GM12864 (cell line): ENCODE measurements at regions not wholly inside any gene's neighbourhood (a gene's known extent, or its start where the extent isn't known, plus 50 kb on each side); places are given as distances from the start of the nearest gene placed in this dataset.

Experiments
- DNase-seq: peaks from one replicate; pipeline ENCODE4 v3.0.0-alpha.2; 2011; ENCODE audit warnings: low read depth
- H3K4me3 ChIP-seq: 2 replicates; pipeline ENCODE4 v1.5.1; 2011; ENCODE audit warnings: mild to moderate bottlenecking, low read depth, low read length, control low read depth
- TF ChIP-seq, protein P1 (sequence below): IDR thresholded peaks from 2 replicates; pipeline ENCODE4 v1.5.1; 2011; ENCODE audit warnings: low read depth, mild to moderate bottlenecking, moderate library complexity, low read length, control low read depth, inconsistent platforms; ENCODE audit errors: missing control alignments

DNA sequence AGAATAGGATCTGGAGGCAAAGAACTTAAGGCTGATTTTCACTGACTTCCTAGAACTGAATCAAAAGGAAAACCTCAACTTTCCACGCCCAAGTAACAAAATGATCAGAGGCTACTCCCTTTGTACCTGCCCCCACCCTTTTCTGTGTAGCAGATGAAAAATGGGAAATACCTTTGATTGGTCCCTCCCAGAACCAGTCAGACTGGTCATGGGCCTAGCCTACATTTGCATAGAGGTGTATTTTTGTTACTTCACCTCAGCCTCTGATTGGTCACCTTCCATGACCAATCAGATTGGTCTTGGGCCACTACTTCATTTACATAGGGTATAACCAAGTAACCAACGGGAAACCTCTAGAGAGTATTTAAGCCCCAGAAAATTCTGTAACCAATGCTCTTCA lies 1553.5 kb upstream of the C9orf72 start:
- H3K4me3 ChIP-seq: no peak overlapping the region
- TF ChIP-seq, protein P1, sequence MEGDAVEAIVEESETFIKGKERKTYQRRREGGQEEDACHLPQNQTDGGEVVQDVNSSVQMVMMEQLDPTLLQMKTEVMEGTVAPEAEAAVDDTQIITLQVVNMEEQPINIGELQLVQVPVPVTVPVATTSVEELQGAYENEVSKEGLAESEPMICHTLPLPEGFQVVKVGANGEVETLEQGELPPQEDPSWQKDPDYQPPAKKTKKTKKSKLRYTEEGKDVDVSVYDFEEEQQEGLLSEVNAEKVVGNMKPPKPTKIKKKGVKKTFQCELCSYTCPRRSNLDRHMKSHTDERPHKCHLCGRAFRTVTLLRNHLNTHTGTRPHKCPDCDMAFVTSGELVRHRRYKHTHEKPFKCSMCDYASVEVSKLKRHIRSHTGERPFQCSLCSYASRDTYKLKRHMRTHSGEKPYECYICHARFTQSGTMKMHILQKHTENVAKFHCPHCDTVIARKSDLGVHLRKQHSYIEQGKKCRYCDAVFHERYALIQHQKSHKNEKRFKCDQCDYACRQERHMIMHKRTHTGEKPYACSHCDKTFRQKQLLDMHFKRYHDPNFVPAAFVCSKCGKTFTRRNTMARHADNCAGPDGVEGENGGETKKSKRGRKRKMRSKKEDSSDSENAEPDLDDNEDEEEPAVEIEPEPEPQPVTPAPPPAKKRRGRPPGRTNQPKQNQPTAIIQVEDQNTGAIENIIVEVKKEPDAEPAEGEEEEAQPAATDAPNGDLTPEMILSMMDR: no peak
- DNase-seq: no peak

DNA sequence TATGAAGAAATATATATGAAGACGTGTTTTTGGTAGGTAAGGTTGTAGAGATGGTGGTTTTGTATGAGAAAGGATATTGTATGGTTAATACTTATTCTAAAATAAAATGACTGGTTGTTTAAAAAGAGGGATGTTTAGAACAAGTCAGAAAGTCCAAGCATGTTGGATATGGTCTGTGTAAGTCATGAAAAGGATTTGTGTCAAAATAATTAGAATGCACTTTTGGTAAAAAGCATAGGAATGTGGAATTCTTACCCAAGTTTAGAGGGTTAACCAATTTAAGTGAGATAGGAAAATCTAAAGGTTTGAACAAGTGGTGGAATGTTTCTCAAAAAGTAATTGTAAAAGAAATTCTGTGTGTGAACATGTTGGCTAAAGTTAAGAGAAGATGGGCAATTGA lies 1556.5 kb upstream of the C9orf72 start:
- no peak overlapping the region for H3K4me3 ChIP-seq
- TF ChIP-seq, protein P1: no peak
- no peak for DNase-seq

DNA sequence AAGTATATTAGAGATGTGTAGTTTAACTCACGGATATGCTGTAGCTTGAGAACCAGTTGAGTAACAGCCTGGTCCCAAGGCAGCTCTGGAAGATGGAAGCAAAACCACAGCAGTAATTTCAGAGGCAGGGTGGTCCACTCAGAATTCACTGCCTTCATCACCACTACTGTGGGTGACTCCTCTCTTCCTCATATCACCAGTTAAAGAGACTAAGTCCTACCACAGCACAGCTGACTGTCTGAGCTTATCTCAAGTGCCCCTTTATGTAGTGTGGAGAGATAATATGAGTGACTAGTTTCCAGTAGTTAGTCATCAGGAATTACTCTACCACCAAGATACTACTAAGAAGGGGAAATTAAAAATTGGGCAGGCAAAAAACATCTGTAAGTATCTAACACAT lies 1571.2 kb upstream of the C9orf72 start:
- TF ChIP-seq, protein P1: no peak
- no peak overlapping the region for H3K4me3 ChIP-seq
- no peak for DNase-seq

DNA sequence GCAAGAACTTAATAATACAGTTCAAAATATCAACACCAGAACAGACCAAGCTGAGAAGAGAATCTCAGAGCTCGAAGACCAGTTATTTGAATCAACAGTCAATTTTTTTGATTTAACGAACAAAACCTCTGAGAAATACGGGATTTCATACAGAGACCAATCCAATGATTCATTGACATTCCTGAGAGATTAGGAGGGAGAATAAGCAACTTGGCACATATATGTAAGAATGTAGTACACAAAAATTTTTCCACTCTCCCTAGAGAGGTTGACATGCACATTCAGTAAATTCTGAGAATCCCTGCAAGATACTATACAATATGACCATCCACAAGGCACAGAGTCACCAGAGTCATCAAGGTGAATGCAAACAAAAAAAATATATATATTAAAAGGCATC lies 1577.3 kb upstream of the C9orf72 start:
- no peak for DNase-seq
- no peak overlapping the region for H3K4me3 ChIP-seq
- TF ChIP-seq, protein P1: no peak

DNA sequence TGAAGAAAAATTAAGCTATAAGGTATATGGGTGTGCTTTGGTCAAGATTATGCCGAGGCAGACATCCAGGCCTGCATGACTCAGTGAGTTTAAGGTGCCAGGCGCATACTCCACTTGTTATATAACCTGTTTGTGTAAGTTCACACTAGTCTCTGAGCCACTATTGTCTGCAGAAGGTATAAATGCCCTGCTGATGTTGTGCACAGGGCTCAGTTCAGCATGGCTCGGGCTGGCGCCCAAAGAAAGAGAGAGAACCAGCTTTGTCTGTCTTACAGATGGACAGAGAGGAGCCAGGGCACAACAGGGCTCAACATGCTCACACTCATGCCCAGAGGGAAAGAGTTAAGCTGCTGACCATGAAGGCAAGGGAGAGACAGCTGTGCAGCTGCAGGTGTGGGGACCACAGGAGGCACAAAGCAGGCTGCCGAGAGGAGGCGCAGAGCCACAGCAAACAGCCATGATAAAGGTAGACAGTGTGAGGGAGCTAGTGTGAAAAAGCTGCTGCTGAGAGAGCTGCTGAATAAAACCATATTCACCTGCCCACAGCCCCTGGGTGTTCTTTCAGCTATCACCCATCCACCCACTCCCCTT lies 1587.6 kb upstream of the C9orf72 start:
- no peak overlapping the region for H3K4me3 ChIP-seq
- DNase-seq: no peak

DNA sequence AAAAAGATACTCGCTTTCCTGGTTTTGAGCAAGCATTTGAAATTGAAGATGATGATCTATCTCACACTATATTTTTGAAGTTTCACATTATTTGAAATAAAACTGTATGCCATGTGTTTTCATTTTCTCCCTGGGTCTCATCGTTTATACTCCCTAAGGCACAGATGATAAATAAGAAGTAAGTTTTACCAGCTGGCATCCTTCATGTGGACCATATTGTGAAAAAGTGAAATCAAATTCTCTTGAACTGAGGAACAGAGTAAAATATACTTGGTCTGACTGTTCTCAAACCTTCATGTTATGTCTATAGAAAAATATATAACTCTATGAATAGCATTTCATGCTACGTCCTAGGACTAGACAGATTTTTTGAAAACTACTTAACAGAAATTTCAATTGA lies 1600.9 kb upstream of the C9orf72 start:
- no peak overlapping the region for H3K4me3 ChIP-seq
- TF ChIP-seq, protein P1: no peak
- DNase-seq: no peak

More for the DNA sequence above, 1587.6 kb upstream of the C9orf72 start:
- TF ChIP-seq, protein P1: no peak

DNA sequence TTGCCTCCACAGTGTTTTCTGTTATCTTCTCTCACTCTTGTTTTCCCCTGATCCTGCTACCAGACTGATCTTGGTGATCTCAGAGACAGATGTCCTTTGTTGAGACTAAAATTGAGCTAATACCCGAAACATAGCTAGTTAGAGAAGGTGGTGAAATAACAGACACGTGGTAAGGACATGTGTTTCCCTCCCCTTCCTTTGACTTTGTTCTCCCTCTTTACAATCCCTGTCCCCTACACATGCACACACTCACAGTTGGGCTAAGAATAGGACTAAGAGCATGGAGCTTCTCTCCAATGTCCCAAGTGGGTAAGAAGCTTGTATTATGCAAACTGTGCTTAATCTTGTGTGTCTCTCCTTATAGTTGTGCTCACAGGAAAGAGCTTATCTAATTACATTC lies 1603.0 kb upstream of the C9orf72 start:
- TF ChIP-seq, protein P1: no peak
- no peak overlapping the region for H3K4me3 ChIP-seq
- DNase-seq: no peak
